K562 (cell line): ENCODE measurements at regions not wholly inside any gene's neighbourhood (a gene's known extent, or its start where the extent isn't known, plus 50 kb on each side); places are given as distances from the start of the nearest gene placed in this dataset.

ENCODE experiments used
- ATAC-seq: fragments of 200-7000 bp; cut with Tn5 transposase; 3 replicates; pipeline ENCODE4 v1.9.1; 2020; ENCODE audit warnings: moderate library complexity
- BruUV-seq: library from RNA; stranded (reverse); fragments of 400-500 nt; replicated peaks from 2 replicates; lab custom pipeline; 2021; lab: Mats Ljungman, UMichigan
- CTCF ChIA-PET: fragments of 300-600 bp; formaldehyde crosslinking; extraction: SDS; loops from one replicate; lab custom pipeline; 2021; ENCODE audit warnings: low intra/inter-chr PET ratio; lab: Yijun Ruan, JAX
- POLR2A ChIA-PET: fragments of 300-600, 350-650 bp; sonication (Branson Sonifier 250); formaldehyde crosslinking; extraction: SDS; loops from one replicate; lab custom pipeline; 2021; ENCODE audit warnings: antibody characterized with exemption, inconsistent platforms; lab: Yijun Ruan, JAX
- DNase-seq, 4 experiments: peaks; one replicate each; pipeline versions ENCODE4 v3.0.0 to v3.0.0-alpha.2; 2011 to 2018; ENCODE audit warnings: low spot score in 3 of 4, mixed read lengths in 3 of 4; ENCODE audit errors: extremely low read depth in 1 of 4
- FAIRE-seq: peaks from 2 replicates; lab custom pipeline; 2011; peaks lifted over from hg19 to GRCh38; lab: Jason Lieb, UNC
- H2AFZ ChIP-seq: 2 replicates; pipeline ENCODE4 v1.6.0; 2011; ENCODE audit warnings: low read depth, low read length, control low read depth, inconsistent platforms
- H3K27ac ChIP-seq: fragments of 200-600 bp; 3 replicates; pipeline ENCODE4 v1.8.0; 2011; ENCODE audit warnings: low read depth, mild to moderate bottlenecking, control low read depth, inconsistent platforms, low read length, moderate library complexity, mixed read lengths; ENCODE audit errors: extremely low read depth
- H3K27me3 ChIP-seq, 2 experiments: fragments of 300-600 bp in 1 of 2; 2 replicates in 1 of 2; 3 replicates in 1 of 2; pipeline versions ENCODE4 v1.6.0 to v1.8.0; 2011; ENCODE audit warnings: inconsistent platforms in 2 of 2, low read length in 2 of 2, mild to moderate bottlenecking in 1 of 2, mixed read lengths in 1 of 2, moderate library complexity in 1 of 2; ENCODE audit not compliant: control insufficient read depth in 2 of 2, insufficient read depth in 2 of 2
- H3K36me3 ChIP-seq: fragments of 300-600 bp; 3 replicates; pipeline ENCODE4 v1.8.0; 2011; ENCODE audit warnings: mild to moderate bottlenecking, low read length, inconsistent platforms; ENCODE audit not compliant: control insufficient read depth, insufficient read depth
- H3K4me1 ChIP-seq, 2 experiments: fragments of 200-600 bp in 1 of 2; replicated peaks in 1 of 2; 2 replicates in 1 of 2; 3 replicates in 1 of 2; pipeline versions ENCODE4 v1.5.1 to v1.8.0; 2011; ENCODE audit warnings: inconsistent platforms in 2 of 2, low read length in 2 of 2, mild to moderate bottlenecking in 1 of 2, mixed read lengths in 1 of 2, moderate library complexity in 1 of 2; ENCODE audit not compliant: control insufficient read depth in 2 of 2, insufficient read depth in 2 of 2
- H3K4me2 ChIP-seq: 2 replicates; pipeline ENCODE4 v1.6.1; 2011; ENCODE audit warnings: low read length, control low read depth, inconsistent platforms, mixed read lengths; ENCODE audit not compliant: insufficient read depth
- H3K4me3 ChIP-seq: fragments of 200-600 bp; sonication (generic), shearing (Covaris generic); 2 replicates; pipeline ENCODE4 v1.5.1; 2016; ENCODE audit warnings: control low read depth, inconsistent platforms
- H3K79me2 ChIP-seq: fragments of 200-600 bp; 3 replicates; pipeline ENCODE4 v1.8.0; 2011; ENCODE audit warnings: low read length, inconsistent platforms; ENCODE audit not compliant: control insufficient read depth, insufficient read depth
- H3K9ac ChIP-seq, 2 experiments: 2 replicates each; pipeline versions ENCODE4 v1.6.0 to v1.6.1; 2011; ENCODE audit warnings: low read depth in 2 of 2, low read length in 2 of 2, control low read depth in 1 of 2, inconsistent platforms in 1 of 2, mild to moderate bottlenecking in 1 of 2, mixed read lengths in 1 of 2; ENCODE audit not compliant: insufficient read depth in 1 of 2
- H3K9me1 ChIP-seq: one replicate; pipeline ENCODE4 v1.6.0; 2011; ENCODE audit warnings: inconsistent platforms, mild to moderate bottlenecking, low read length, moderate library complexity; ENCODE audit not compliant: control insufficient read depth, insufficient read depth
- H3K9me3 ChIP-seq: replicated peaks from 2 replicates; pipeline ENCODE4 v1.5.1; 2011; ENCODE audit warnings: low read depth, low read length, inconsistent platforms; ENCODE audit not compliant: control insufficient read depth, insufficient read depth
- H4K20me1 ChIP-seq: replicated peaks from 2 replicates; pipeline ENCODE4 v1.6.1; 2011; ENCODE audit warnings: low read length, inconsistent platforms, mixed read lengths; ENCODE audit not compliant: control insufficient read depth, insufficient read depth
- DDX20 ChIP-seq: fragments of 450-650 bp; IDR thresholded peaks from 2 replicates; pipeline ENCODE4 v1.6.1; 2016; ENCODE audit warnings: missing genetic modification characterization, low read depth, mild to moderate bottlenecking, missing compliant biosample characterization, moderate library complexity
- HDGF ChIP-seq: fragments of 450-650 bp; IDR thresholded peaks from 2 replicates; pipeline ENCODE4 v1.6.1; 2016
- SOX6 ChIP-seq: fragments of 450-650 bp; IDR thresholded peaks from 2 replicates; pipeline ENCODE4 v1.6.1; 2014; ENCODE audit warnings: mild to moderate bottlenecking
- SP1 ChIP-seq: sonication (generic); formaldehyde crosslinking; IDR thresholded peaks from 2 replicates; pipeline ENCODE4 v1.8.1; 2022; ENCODE audit warnings: mild to moderate bottlenecking, missing genetic modification reagents
- SRSF1 ChIP-seq: fragments of 200-400 bp; formaldehyde crosslinking; IDR thresholded peaks from 2 replicates; pipeline ENCODE4 v1.6.1; 2017; ENCODE audit warnings: mild to moderate bottlenecking, low read depth, low read length, moderate library complexity
- ZNF561 ChIP-seq: fragments of 450-650 bp; formaldehyde crosslinking; conservative IDR thresholded peaks from 2 replicates; pipeline ENCODE4 v1.4.0; 2020; ENCODE audit warnings: mild to moderate bottlenecking, moderate library complexity
- WGBS: fragments of 100-300 bp; shearing (Covaris generic); methylation state at CpG from one replicate; pipeline ENCODE4 v1.1.6; 2016; ENCODE audit warnings: low coverage, mixed read lengths; ENCODE audit not compliant: insufficient coverage; ENCODE audit errors: missing lambda C conversion rate; 5-methylcytosine and 5-hydroxymethylcytosine counted together
- in situ Hi-C: fragments of 300-500 bp; cut with MboI; formaldehyde crosslinking; loops from 4 replicates; pipeline ENCODE4 v1.15.0; 2018; ENCODE audit warnings: inconsistent platforms, mixed read lengths
- intact Hi-C: fragments of 100-400 bp; cut with micrococcal nuclease; formaldehyde crosslinking; loops from 2 replicates; pipeline ENCODE4 v1.14.2; 2022
- TF ChIP-seq, protein P1 (sequence below): fragments of 200-800 bp; sonication (Bioruptor generic); IDR thresholded peaks from 2 replicates; pipeline ENCODE4 v1.6.1; 2016; ENCODE audit warnings: missing genetic modification characterization, missing compliant biosample characterization
- TF ChIP-seq, protein P2 (sequence below), 3 experiments: fragments of 200-800 bp in 1 of 3; fragments of 250-450 bp in 1 of 3; fragments of 450-650 bp in 1 of 3; sonication (Bioruptor Pico) in 1 of 3; sonication (Bioruptor generic) in 1 of 3; formaldehyde crosslinking in 1 of 3; IDR thresholded peaks; 2 replicates each; pipeline versions ENCODE4 v1.6.1 to v1.8.0; 2016 to 2022; ENCODE audit warnings: mild to moderate bottlenecking in 2 of 3, missing genetic modification characterization in 2 of 3, missing compliant biosample characterization in 1 of 3, moderate library complexity in 1 of 3
- TF ChIP-seq, protein P3 (sequence below): fragments of 250-450 bp; sonication (Bioruptor Pico); IDR thresholded peaks from 2 replicates; pipeline ENCODE4 v1.5.0; 2021; ENCODE audit warnings: mild to moderate bottlenecking, borderline replicate concordance
- TF ChIP-seq, protein P4 (sequence below): fragments of 250-450 bp; sonication (Bioruptor Pico); IDR thresholded peaks from 2 replicates; pipeline ENCODE4 v1.5.0; 2021

DNA sequence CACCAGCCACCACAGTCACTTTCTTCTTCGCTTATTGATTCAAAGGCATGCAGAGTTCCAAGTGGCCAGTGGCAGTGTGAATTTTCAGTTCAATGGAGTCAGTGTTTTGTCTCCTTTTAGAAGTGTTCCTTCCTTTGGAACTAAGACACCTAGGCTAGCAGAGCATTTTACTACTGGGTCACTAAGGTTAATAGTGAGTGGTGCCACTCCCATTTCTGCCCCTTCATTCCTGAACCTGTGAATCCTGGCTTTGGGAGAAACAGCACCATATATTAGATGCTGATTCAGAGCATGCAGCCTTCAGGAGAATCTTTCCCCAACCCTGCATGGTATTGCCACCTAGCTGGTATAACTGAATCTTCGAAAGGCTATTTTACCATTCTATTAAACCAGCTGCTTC lies 312.7 kb downstream of the HRH4 start:
- POLR2A ChIA-PET = no interaction called here
- Histone ChIP-seq H3K4me1 (no peaks in the 10 kb centered on the region), H2AFZ (no peak overlapping the region), H3K9ac (no peak overlapping the region), H3K4me3 (no peak overlapping the region), H3K36me3 (no peaks in the 10 kb centered on the region), H4K20me1 (no peaks in the 10 kb centered on the region), H3K27ac (no peak overlapping the region)
- CTCF ChIA-PET = no interaction called here
- BruUV-seq = no TSS peak
- TF ChIP-seq SOX6 (no peak), HDGF (no peak), SRSF1 (no peak), ZNF561 (CRISPR knock-in tag) (no peak), DDX20 (tag) (no peak), SP1 (CRISPR knock-in tag) (no peak)
- TF ChIP-seq, protein P1, sequence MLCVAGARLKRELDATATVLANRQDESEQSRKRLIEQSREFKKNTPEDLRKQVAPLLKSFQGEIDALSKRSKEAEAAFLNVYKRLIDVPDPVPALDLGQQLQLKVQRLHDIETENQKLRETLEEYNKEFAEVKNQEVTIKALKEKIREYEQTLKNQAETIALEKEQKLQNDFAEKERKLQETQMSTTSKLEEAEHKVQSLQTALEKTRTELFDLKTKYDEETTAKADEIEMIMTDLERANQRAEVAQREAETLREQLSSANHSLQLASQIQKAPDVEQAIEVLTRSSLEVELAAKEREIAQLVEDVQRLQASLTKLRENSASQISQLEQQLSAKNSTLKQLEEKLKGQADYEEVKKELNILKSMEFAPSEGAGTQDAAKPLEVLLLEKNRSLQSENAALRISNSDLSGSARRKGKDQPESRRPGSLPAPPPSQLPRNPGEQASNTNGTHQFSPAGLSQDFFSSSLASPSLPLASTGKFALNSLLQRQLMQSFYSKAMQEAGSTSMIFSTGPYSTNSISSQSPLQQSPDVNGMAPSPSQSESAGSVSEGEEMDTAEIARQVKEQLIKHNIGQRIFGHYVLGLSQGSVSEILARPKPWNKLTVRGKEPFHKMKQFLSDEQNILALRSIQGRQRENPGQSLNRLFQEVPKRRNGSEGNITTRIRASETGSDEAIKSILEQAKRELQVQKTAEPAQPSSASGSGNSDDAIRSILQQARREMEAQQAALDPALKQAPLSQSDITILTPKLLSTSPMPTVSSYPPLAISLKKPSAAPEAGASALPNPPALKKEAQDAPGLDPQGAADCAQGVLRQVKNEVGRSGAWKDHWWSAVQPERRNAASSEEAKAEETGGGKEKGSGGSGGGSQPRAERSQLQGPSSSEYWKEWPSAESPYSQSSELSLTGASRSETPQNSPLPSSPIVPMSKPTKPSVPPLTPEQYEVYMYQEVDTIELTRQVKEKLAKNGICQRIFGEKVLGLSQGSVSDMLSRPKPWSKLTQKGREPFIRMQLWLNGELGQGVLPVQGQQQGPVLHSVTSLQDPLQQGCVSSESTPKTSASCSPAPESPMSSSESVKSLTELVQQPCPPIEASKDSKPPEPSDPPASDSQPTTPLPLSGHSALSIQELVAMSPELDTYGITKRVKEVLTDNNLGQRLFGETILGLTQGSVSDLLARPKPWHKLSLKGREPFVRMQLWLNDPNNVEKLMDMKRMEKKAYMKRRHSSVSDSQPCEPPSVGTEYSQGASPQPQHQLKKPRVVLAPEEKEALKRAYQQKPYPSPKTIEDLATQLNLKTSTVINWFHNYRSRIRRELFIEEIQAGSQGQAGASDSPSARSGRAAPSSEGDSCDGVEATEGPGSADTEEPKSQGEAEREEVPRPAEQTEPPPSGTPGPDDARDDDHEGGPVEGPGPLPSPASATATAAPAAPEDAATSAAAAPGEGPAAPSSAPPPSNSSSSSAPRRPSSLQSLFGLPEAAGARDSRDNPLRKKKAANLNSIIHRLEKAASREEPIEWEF = no peak
- TF ChIP-seq, protein P2, sequence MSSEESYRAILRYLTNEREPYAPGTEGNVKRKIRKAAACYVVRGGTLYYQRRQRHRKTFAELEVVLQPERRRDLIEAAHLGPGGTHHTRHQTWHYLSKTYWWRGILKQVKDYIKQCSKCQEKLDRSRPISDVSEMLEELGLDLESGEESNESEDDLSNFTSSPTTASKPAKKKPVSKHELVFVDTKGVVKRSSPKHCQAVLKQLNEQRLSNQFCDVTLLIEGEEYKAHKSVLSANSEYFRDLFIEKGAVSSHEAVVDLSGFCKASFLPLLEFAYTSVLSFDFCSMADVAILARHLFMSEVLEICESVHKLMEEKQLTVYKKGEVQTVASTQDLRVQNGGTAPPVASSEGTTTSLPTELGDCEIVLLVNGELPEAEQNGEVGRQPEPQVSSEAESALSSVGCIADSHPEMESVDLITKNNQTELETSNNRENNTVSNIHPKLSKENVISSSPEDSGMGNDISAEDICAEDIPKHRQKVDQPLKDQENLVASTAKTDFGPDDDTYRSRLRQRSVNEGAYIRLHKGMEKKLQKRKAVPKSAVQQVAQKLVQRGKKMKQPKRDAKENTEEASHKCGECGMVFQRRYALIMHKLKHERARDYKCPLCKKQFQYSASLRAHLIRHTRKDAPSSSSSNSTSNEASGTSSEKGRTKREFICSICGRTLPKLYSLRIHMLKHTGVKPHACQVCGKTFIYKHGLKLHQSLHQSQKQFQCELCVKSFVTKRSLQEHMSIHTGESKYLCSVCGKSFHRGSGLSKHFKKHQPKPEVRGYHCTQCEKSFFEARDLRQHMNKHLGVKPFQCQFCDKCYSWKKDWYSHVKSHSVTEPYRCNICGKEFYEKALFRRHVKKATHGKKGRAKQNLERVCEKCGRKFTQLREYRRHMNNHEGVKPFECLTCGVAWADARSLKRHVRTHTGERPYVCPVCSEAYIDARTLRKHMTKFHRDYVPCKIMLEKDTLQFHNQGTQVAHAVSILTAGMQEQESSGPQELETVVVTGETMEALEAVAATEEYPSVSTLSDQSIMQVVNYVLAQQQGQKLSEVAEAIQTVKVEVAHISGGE (CRISPR knock-in tag; IDR thresholded peaks at IDR 0.05) = no peak
- TF ChIP-seq, protein P3, sequence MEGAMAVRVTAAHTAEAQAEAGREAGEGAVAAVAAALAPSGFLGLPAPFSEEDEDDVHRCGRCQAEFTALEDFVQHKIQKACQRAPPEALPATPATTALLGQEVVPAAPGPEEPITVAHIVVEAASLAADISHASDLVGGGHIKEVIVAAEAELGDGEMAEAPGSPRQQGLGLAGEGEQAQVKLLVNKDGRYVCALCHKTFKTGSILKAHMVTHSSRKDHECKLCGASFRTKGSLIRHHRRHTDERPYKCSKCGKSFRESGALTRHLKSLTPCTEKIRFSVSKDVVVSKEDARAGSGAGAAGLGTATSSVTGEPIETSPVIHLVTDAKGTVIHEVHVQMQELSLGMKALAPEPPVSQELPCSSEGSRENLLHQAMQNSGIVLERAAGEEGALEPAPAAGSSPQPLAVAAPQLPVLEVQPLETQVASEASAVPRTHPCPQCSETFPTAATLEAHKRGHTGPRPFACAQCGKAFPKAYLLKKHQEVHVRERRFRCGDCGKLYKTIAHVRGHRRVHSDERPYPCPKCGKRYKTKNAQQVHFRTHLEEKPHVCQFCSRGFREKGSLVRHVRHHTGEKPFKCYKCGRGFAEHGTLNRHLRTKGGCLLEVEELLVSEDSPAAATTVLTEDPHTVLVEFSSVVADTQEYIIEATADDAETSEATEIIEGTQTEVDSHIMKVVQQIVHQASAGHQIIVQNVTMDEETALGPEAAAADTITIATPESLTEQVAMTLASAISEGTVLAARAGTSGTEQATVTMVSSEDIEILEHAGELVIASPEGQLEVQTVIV (CRISPR knock-in tag) = no peak
- TF ChIP-seq, protein P4, sequence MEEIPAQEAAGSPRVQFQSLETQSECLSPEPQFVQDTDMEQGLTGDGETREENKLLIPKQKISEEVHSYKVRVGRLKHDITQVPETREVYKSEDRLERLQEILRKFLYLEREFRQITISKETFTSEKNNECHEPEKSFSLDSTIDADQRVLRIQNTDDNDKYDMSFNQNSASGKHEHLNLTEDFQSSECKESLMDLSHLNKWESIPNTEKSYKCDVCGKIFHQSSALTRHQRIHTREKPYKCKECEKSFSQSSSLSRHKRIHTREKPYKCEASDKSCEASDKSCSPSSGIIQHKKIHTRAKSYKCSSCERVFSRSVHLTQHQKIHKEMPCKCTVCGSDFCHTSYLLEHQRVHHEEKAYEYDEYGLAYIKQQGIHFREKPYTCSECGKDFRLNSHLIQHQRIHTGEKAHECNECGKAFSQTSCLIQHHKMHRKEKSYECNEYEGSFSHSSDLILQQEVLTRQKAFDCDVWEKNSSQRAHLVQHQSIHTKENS (CRISPR knock-in tag) = no peak
- TF ChIP-seq, all 486 proteins: peak for 0
- ATAC-seq = no peak
- Histone ChIP-seq H3K9me3 (no peaks in the 10 kb centered on the region; the same call in 1 of the 2 replicates), H3K79me2 (no peaks in the 10 kb centered on the region), H3K27me3 (no peaks in the 10 kb centered on the region), H3K9me1 (no peaks in the 10 kb centered on the region), H3K4me2 (no peak overlapping the region)
- in situ Hi-C loops (no loop called here), intact Hi-C loops (no loop called here)
- DNase-seq = no peak
- no peak for FAIRE-seq
- 0% methylated on average over 2 of the region's 2 CpGs for WGBS
